ENCODE measurements at regions not wholly inside any gene's neighbourhood (a gene's known extent, or its start where the extent isn't known, plus 50 kb on each side); places are given as distances from the start of the nearest gene placed in this dataset.

- no peak overlapping the region for H2AK9ac ChIP-seq (replicated peaks; ENCODE audit: low read depth, low read length, poor library complexity)
- no peak overlapping the region for H2AFZ ChIP-seq (replicated peaks; ENCODE audit: low read length, poor library complexity)
- no peak for DNase-seq
- H2BK120ac ChIP-seq (ENCODE audit: low read depth, low read length), result no peak overlapping the region
- BruUV-seq (replicated peaks), result no TSS peak
- H3K4me1 ChIP-seq (ENCODE audit: control insufficient read depth, insufficient read depth, low read length), result no peaks in the 10 kb centered on the region
- no peak overlapping the region for H3K27ac ChIP-seq (ENCODE audit: insufficient read depth, low read length)
- no peak overlapping the region for H3K4me3 ChIP-seq (ENCODE audit: insufficient read depth, low read depth, low read length)
- no peak overlapping the region for H2BK20ac ChIP-seq (ENCODE audit: low read depth, low read length)
- no peak overlapping the region for H2AK5ac ChIP-seq (ENCODE audit: low read depth, low read length)
- dilution Hi-C loops (cut with HindIII; ENCODE audit: low sequenced_read_pairs, unreplicated experiment), result no loop called here
- TF ChIP-seq RAD21 (IDR thresholded peaks at IDR 0.05; ENCODE audit: low read length) (no peak), MAFK (IDR thresholded peaks at IDR 0.05; ENCODE audit: low read depth, low read length) (no peak), RFX5 (IDR thresholded peaks at IDR 0.05; ENCODE audit: low read depth, low read length) (no peak), RCOR1 (IDR thresholded peaks at IDR 0.05; ENCODE audit: insufficient replicate concordance, low read length) (no peak), FOS (IDR thresholded peaks at IDR 0.05; ENCODE audit: low read depth, low read length) (no peak), USF2 (IDR thresholded peaks at IDR 0.05; ENCODE audit: low read depth, low read length) (no peak), CTCF (conservative IDR thresholded peaks at IDR 0.05; ENCODE audit: low read depth, low read length) (no peak), MXI1 (IDR thresholded peaks at IDR 0.05; ENCODE audit: borderline replicate concordance, low read depth, low read length) (no peak), SMC3 (IDR thresholded peaks at IDR 0.05; ENCODE audit: low read depth, low read length) (no peak), ELK1 (IDR thresholded peaks at IDR 0.05; ENCODE audit: borderline replicate concordance, low read depth, low read length) (no peak), MAZ (IDR thresholded peaks at IDR 0.05; ENCODE audit: borderline replicate concordance, low read depth, low read length) (no peak), BHLHE40 (IDR thresholded peaks at IDR 0.05; ENCODE audit: low read depth, low read length) (no peak), NFE2L2 (IDR thresholded peaks at IDR 0.05; ENCODE audit: low read depth, low read length) (no peak), CHD1 (IDR thresholded peaks at IDR 0.05; ENCODE audit: low read depth, low read length) (no peak), CEBPB (IDR thresholded peaks at IDR 0.05; ENCODE audit: low read depth, low read length) (no peak), POLR2A (IDR thresholded peaks at IDR 0.05; ENCODE audit: low read depth, low read length) (no peak)
- H2BK15ac ChIP-seq (ENCODE audit: low read depth, low read length), result no peak overlapping the region
- no peak overlapping the region for H3K56ac ChIP-seq (ENCODE audit: extremely low read depth, insufficient read depth, low read length)
- CTCF ChIA-PET, result no interaction called here
- no peak overlapping the region for H3K9ac ChIP-seq (ENCODE audit: low read depth, low read length)
- H4K5ac ChIP-seq (ENCODE audit: low read depth, low read length), result no peak overlapping the region
- no peaks in the 10 kb centered on the region for H3K36me3 ChIP-seq (ENCODE audit: control insufficient read depth, insufficient read depth, low read length)
- no peak overlapping the region for H3K4ac ChIP-seq (ENCODE audit: low read depth, low read length)
- H3K79me1 ChIP-seq (ENCODE audit: low read depth in 1 of 2, low read length in 2 of 2), result no peaks in the 10 kb centered on the region
- H3K9me1 ChIP-seq (ENCODE audit: insufficient read depth, low read length), result no peaks in the 10 kb centered on the region
- intact Hi-C loops (cut with micrococcal nuclease), result no loop called here
- WGBS, 2 experiments (ENCODE audit: extremely low coverage in 2 of 2, insufficient read length in 1 of 2), result no CpG with 5 or more reads among the region's 1 CpG
- no peak overlapping the region for H4K91ac ChIP-seq (ENCODE audit: insufficient read depth, low read depth, low read length)
- no peak overlapping the region for H3K14ac ChIP-seq (replicated peaks; ENCODE audit: low read depth, low read length)
- H2BK5ac ChIP-seq (ENCODE audit: low read depth, low read length, poor library complexity, severe bottlenecking), result no peak overlapping the region
- ATAC-seq (ENCODE audit: low read depth), result no peak
- POLR2A ChIA-PET (ENCODE audit: unreplicated experiment), result no interaction called here
- no peaks in the 10 kb centered on the region for H3K27me3 ChIP-seq (ENCODE audit: control insufficient read depth, insufficient read depth, low read length)
- no peak overlapping the region for H3K23ac ChIP-seq (ENCODE audit: low read depth, low read length)
- no peak overlapping the region for H3K4me2 ChIP-seq (ENCODE audit: low read depth, low read length)
- H4K8ac ChIP-seq (ENCODE audit: low read depth in 2 of 2, low read length in 2 of 2), result no peak overlapping the region
- H4K20me1 ChIP-seq (ENCODE audit: insufficient read depth, low read length), result no peaks in the 10 kb centered on the region
- in situ Hi-C loops (cut with MboI; ENCODE audit: low sequenced_read_pairs), result no loop called here
- H3K9me3 ChIP-seq (ENCODE audit: control insufficient read depth, insufficient read depth, low read length), result peaks cover 5% of the 10 kb centered on the region; the same call in 1 of the 2 replicates
- H3K18ac ChIP-seq (ENCODE audit: low read depth, low read length), result no peak overlapping the region
Observed at GRCh38 chr21:23593582-23593981, 2013.7 kb downstream of the MRPL39 start.

Data from IMR-90 (cell line).